Karpas-422 (cell line): ENCODE measurements at regions not wholly inside any gene's neighbourhood (a gene's known extent, or its start where the extent isn't known, plus 50 kb on each side); places are given as distances from the start of the nearest gene placed in this dataset.

ENCODE experiments used
- DNase-seq: peaks from one replicate; pipeline ENCODE4 v3.0.0-alpha.2; 2015
- H2AFZ ChIP-seq: fragments of 200-600 bp; sonication (generic); 2 replicates; pipeline ENCODE4 v1.6.1; 2014; ENCODE audit warnings: antibody characterized with exemption, low read length, mixed read lengths
- H3K27ac ChIP-seq: fragments of 200-600 bp; sonication (generic); 2 replicates; pipeline ENCODE4 v1.5.1; 2014; ENCODE audit warnings: mild to moderate bottlenecking, low read length, moderate library complexity
- H3K27me3 ChIP-seq: fragments of 200-600 bp; sonication (generic); 2 replicates; pipeline ENCODE4 v1.6.1; 2014; ENCODE audit warnings: low read length, mixed read lengths
- H3K36me3 ChIP-seq: fragments of 200-600 bp; sonication (generic); 2 replicates; pipeline ENCODE4 v1.6.1; 2014; ENCODE audit warnings: low read length, mixed read lengths; ENCODE audit not compliant: insufficient read depth
- H3K4me1 ChIP-seq: fragments of 200-600 bp; sonication (generic); 2 replicates; pipeline ENCODE4 v1.6.1; 2014; ENCODE audit warnings: mild to moderate bottlenecking, low read length, mixed read lengths
- H3K4me2 ChIP-seq: fragments of 200-600 bp; sonication (generic); 2 replicates; pipeline ENCODE4 v1.6.1; 2014; ENCODE audit warnings: low read length, low read depth, mild to moderate bottlenecking; ENCODE audit not compliant: poor library complexity, severe bottlenecking
- H3K4me3 ChIP-seq: fragments of 200-600 bp; sonication (generic); 2 replicates; pipeline ENCODE4 v1.5.1; 2014; ENCODE audit warnings: mild to moderate bottlenecking, antibody characterized with exemption, low read length, mixed read lengths
- H3K79me2 ChIP-seq: fragments of 200-600 bp; sonication (generic); 2 replicates; pipeline ENCODE4 v1.6.1; 2014; ENCODE audit warnings: mild to moderate bottlenecking, low read length, mixed read lengths
- H3K9ac ChIP-seq: fragments of 200-600 bp; sonication (generic); 2 replicates; pipeline ENCODE4 v1.6.0; 2014; ENCODE audit warnings: low read length
- H3K9me2 ChIP-seq: fragments of 200-600 bp; sonication (generic), shearing (Covaris generic); replicated peaks from 2 replicates; pipeline ENCODE4 v1.6.0; 2014; ENCODE audit warnings: mild to moderate bottlenecking, low read length, moderate library complexity; ENCODE audit not compliant: insufficient read depth
- H3K9me3 ChIP-seq: fragments of 300-700, 200-600 bp; sonication (generic); 2 replicates; pipeline ENCODE4 v1.6.1; 2014; ENCODE audit warnings: low read length, mixed read lengths
- H4K20me1 ChIP-seq: fragments of 200-600 bp; sonication (generic); 2 replicates; pipeline ENCODE4 v1.6.1; 2014; ENCODE audit warnings: mild to moderate bottlenecking, antibody characterized with exemption, low read length, low read depth; ENCODE audit not compliant: insufficient read depth

- H3K27ac ChIP-seq: no peak overlapping the region
Observed at GRCh38 chr4:84441758-84442377, 57.2 kb downstream of the NKX6-1 start.

GRCh38 chr4:84439996-84440395, 59.1 kb downstream of the NKX6-1 start:
- H3K9me3 ChIP-seq: no peaks in the 10 kb centered on the region
- no peaks in the 10 kb centered on the region for H3K36me3 ChIP-seq
- H4K20me1 ChIP-seq: no peaks in the 10 kb centered on the region
- H3K4me2 ChIP-seq: no peak overlapping the region
- H3K4me3 ChIP-seq: no peak overlapping the region
- H3K4me1 ChIP-seq: no peaks in the 10 kb centered on the region
- no peak for DNase-seq
- no peak overlapping the region for H3K27ac ChIP-seq
- no peaks in the 10 kb centered on the region for H3K27me3 ChIP-seq
- no peak overlapping the region for H3K9ac ChIP-seq
- no peaks in the 10 kb centered on the region for H3K79me2 ChIP-seq
- no peaks in the 10 kb centered on the region for H3K9me2 ChIP-seq
- H2AFZ ChIP-seq: no peak overlapping the region

More at GRCh38 chr4:84441758-84442377, 57.2 kb downstream of the NKX6-1 start:
- no peaks in the 10 kb centered on the region for H3K36me3 ChIP-seq
- no peak overlapping the region for H3K4me3 ChIP-seq
- no peaks in the 10 kb centered on the region for H3K9me3 ChIP-seq
- no peak overlapping the region for H3K4me2 ChIP-seq
- H3K4me1 ChIP-seq: no peaks in the 10 kb centered on the region
- no peaks in the 10 kb centered on the region for H4K20me1 ChIP-seq
- H3K9ac ChIP-seq: no peak overlapping the region
- no peak overlapping the region for H2AFZ ChIP-seq
- H3K79me2 ChIP-seq: no peaks in the 10 kb centered on the region
- H3K9me2 ChIP-seq: no peaks in the 10 kb centered on the region
- no peak for DNase-seq
- no peaks in the 10 kb centered on the region for H3K27me3 ChIP-seq

GRCh38 chr4:84436812-84437211, 62.3 kb downstream of the NKX6-1 start:
- Histone ChIP-seq H3K36me3 (no peaks in the 10 kb centered on the region), H4K20me1 (no peaks in the 10 kb centered on the region), H3K4me3 (no peak overlapping the region), H3K79me2 (no peaks in the 10 kb centered on the region), H3K9me3 (no peaks in the 10 kb centered on the region), H3K4me1 (no peaks in the 10 kb centered on the region), H3K27me3 (no peaks in the 10 kb centered on the region), H3K9ac (no peak overlapping the region), H3K27ac (no peak overlapping the region), H2AFZ (no peak overlapping the region), H3K9me2 (no peaks in the 10 kb centered on the region), H3K4me2 (no peak overlapping the region)
- no peak for DNase-seq

- Histone ChIP-seq H3K4me2 (no peak overlapping the region), H3K4me3 (no peak overlapping the region), H3K27ac (no peak overlapping the region), H4K20me1 (no peaks in the 10 kb centered on the region), H3K9me3 (no peaks in the 10 kb centered on the region), H3K9ac (no peak overlapping the region), H3K79me2 (no peaks in the 10 kb centered on the region), H3K4me1 (no peaks in the 10 kb centered on the region), H3K27me3 (no peaks in the 10 kb centered on the region), H2AFZ (no peak overlapping the region), H3K36me3 (no peaks in the 10 kb centered on the region), H3K9me2 (no peaks in the 10 kb centered on the region)
- DNase-seq: no peak
Observed at GRCh38 chr4:84434344-84434743, 64.7 kb downstream of the NKX6-1 start.

GRCh38 chr4:84433633-84434222, 65.4 kb downstream of the NKX6-1 start:
- Histone ChIP-seq H3K79me2 (no peaks in the 10 kb centered on the region), H3K9me3 (no peaks in the 10 kb centered on the region)
- no peak for DNase-seq

GRCh38 chr4:84432713-84433112, 66.4 kb downstream of the NKX6-1 start:
- no peaks in the 10 kb centered on the region for H4K20me1 ChIP-seq
- no peak overlapping the region for H3K4me2 ChIP-seq
- H2AFZ ChIP-seq: no peak overlapping the region
- H3K27ac ChIP-seq: no peak overlapping the region
- no peaks in the 10 kb centered on the region for H3K27me3 ChIP-seq
- no peaks in the 10 kb centered on the region for H3K9me3 ChIP-seq
- no peaks in the 10 kb centered on the region for H3K9me2 ChIP-seq
- H3K4me1 ChIP-seq: no peaks in the 10 kb centered on the region
- H3K4me3 ChIP-seq: no peak overlapping the region
- no peaks in the 10 kb centered on the region for H3K36me3 ChIP-seq
- DNase-seq: no peak
- no peak overlapping the region for H3K9ac ChIP-seq
- no peaks in the 10 kb centered on the region for H3K79me2 ChIP-seq

More at GRCh38 chr4:84433633-84434222, 65.4 kb downstream of the NKX6-1 start:
- no peaks in the 10 kb centered on the region for H3K36me3 ChIP-seq
- no peaks in the 10 kb centered on the region for H4K20me1 ChIP-seq
- no peaks in the 10 kb centered on the region for H3K9me2 ChIP-seq
- H3K4me2 ChIP-seq: no peak overlapping the region
- no peak overlapping the region for H3K4me3 ChIP-seq
- no peaks in the 10 kb centered on the region for H3K27me3 ChIP-seq
- H3K27ac ChIP-seq: no peak overlapping the region
- H3K9ac ChIP-seq: no peak overlapping the region
- H2AFZ ChIP-seq: no peak overlapping the region
- no peaks in the 10 kb centered on the region for H3K4me1 ChIP-seq

- H3K4me3 ChIP-seq: no peak overlapping the region
- H3K4me2 ChIP-seq: no peak overlapping the region
- DNase-seq: no peak
- no peaks in the 10 kb centered on the region for H3K36me3 ChIP-seq
- H3K4me1 ChIP-seq: no peaks in the 10 kb centered on the region
- no peaks in the 10 kb centered on the region for H3K9me2 ChIP-seq
- H3K9me3 ChIP-seq: no peaks in the 10 kb centered on the region
- no peaks in the 10 kb centered on the region for H3K79me2 ChIP-seq
- no peak overlapping the region for H2AFZ ChIP-seq
- H4K20me1 ChIP-seq: no peaks in the 10 kb centered on the region
- no peaks in the 10 kb centered on the region for H3K27me3 ChIP-seq
- H3K9ac ChIP-seq: no peak overlapping the region
- H3K27ac ChIP-seq: no peak overlapping the region
Observed at GRCh38 chr4:84420608-84421007, 78.5 kb downstream of the NKX6-1 start.

- Histone ChIP-seq H3K4me2 (no peak overlapping the region), H3K36me3 (no peaks in the 10 kb centered on the region), H4K20me1 (no peaks in the 10 kb centered on the region), H3K27ac (no peak overlapping the region), H2AFZ (no peak overlapping the region), H3K9ac (no peak overlapping the region), H3K79me2 (no peaks in the 10 kb centered on the region), H3K9me3 (no peaks in the 10 kb centered on the region), H3K9me2 (no peaks in the 10 kb centered on the region), H3K4me3 (no peak overlapping the region), H3K4me1 (no peaks in the 10 kb centered on the region), H3K27me3 (no peaks in the 10 kb centered on the region)
- no peak for DNase-seq
Observed at GRCh38 chr4:84419201-84419600, 79.9 kb downstream of the NKX6-1 start.
